Stimulated activated CD4-positive, alpha-beta T cell treated with anti-CD3 and anti-CD28 coated beads, Interleukin-2, amount 100 ng/mL, for 4 hours (primary cell): ENCODE measurements at regions not wholly inside any gene's neighbourhood (a gene's known extent, or its start where the extent isn't known, plus 50 kb on each side); places are given as distances from the start of the nearest gene placed in this dataset.

ENCODE experiments used
- DNase-seq: peaks from one replicate; pipeline ENCODE4 v3.0.0-alpha.2; 2020; ENCODE audit warnings: low read depth

DNA sequence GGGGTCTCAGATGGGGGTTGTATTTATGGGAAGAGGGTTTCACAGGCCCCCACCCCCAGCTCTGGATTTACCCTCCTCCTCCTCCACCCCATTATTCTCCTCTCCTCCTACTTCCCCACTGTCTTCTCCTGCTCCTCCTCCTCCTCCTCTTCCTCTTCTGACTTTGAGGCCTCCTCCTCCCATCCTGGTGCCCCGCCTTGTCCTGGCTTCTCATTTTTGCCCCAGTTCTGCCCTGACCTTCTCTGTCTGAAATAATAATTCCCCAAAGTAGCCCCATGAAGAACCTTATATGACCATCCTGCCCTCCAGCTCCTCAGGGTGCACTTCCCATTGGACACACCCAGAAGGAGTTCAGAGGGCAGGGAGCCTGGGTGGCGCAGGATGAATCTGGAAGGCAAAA, 351.4 kb upstream of the GATB start:
- no peak for DNase-seq

DNA sequence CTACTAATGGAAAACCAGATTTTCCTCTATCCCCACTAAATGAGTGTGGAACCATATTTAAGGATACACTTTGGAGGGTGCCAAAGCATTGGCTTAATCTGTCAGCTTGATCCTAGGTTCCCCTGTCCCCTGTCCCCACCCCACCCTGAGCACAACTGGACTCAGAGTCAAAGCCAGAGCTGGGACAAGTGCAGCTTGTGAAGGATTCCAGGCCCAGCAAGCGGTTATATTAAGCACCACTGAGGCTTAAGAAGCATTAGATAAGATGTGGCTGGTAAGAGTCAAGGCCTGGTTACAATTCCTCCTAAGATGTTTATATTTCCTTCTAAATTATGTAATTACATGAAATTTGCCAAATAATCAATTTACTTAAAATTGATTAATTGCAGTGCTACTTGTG, 350.0 kb upstream of the GATB start:
- DNase-seq: no peak

- DNase-seq: no peak
Observed at GRCh38 chr4:152109531-152110509, 349.0 kb upstream of the GATB start.

GRCh38 chr4:152107736-152108500, 347.1 kb upstream of the GATB start:
- no peak for DNase-seq

- no peak for DNase-seq
Observed at GRCh38 chr4:152106781-152107321, 346.0 kb upstream of the GATB start.

- no peak for DNase-seq
Observed at GRCh38 chr4:152106113-152106763, 345.4 kb upstream of the GATB start.

GRCh38 chr4:152104901-152105357, 344.1 kb upstream of the GATB start:
- DNase-seq: no peak

GRCh38 chr4:152104356-152104755, 343.5 kb upstream of the GATB start:
- DNase-seq: no peak

DNA sequence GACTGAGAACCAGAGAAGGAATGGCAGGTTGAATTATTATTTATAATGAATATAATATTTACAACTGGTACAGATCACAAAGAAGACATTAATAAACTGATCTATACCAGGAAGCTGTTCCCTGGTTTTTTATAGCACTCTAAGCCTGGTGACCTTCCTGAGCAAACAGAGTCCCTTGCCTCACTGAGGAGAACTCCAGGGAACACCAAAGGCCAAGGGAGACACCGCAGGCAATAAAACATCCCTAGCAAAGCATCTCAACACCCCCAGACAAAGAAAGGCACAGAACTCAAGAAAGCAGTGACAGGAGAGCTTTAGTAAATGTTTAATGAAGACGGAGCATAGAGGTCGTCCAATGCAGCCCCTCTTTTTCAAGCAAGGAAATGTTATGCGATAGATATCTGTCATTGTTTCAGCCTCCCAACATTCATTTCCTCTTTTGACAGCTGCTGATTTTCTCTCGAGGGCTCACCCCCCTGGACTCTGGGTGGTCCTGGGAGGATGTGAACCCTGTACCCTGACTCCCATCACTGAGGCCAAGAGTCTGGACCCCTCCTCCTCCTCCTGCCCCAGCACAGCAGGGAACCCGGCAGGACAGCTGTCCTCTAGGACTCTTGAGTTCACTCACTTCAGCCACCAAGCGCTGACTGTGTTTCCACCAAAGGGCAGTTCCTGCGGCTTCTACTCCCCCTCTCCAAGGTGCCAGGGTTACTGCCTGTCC, 342.5 kb upstream of the GATB start:
- DNase-seq: no peak

GRCh38 chr4:152102436-152103000, 341.7 kb upstream of the GATB start:
- no peak for DNase-seq

- DNase-seq: no peak
Observed at GRCh38 chr4:152101556-152102435, 341.0 kb upstream of the GATB start.

- DNase-seq: peak; percentile 80
Observed at GRCh38 chr4:152100379-152101201, 339.8 kb upstream of the GATB start.

DNA sequence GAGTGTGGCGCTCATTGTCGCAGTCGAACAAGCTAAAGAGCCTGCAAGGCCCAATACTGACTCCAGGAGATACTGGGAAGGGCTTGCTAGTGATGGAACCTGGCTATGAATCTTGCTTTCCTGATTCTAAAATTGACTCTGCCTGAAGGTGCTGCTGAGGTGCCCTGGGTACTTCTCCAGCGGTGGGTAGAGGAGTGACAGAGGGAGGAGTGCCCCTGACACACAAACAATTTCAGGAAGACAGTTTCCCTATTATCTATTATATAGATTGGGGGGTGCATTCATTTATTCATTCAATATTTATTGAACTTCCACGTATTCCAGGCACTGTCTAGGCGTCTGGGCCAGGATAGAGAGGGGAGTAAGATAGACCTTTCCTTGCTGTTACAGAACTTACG, 339.2 kb upstream of the GATB start:
- DNase-seq: no peak

DNA sequence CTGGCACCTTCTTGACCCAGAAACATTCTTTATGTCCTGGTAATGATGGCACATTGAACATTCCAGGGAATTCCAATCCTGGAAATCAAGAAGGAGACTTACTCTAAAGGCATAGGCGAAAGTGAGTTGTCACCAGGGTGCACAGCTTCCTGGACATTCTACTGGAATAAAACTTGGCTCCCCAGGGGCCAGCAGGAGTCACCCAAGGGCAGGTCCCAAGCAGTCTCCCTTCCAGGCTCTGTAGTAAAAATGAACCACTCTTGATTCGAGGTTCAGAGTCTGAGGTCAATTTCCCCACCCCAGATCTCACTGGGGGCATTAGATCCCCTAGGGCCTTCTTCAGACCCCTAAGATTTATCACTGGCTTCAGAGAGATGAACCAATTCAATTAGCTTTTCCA, 338.7 kb upstream of the GATB start:
- DNase-seq: no peak

- no peak for DNase-seq
Observed at GRCh38 chr4:152099061-152099425, 338.2 kb upstream of the GATB start.

DNA sequence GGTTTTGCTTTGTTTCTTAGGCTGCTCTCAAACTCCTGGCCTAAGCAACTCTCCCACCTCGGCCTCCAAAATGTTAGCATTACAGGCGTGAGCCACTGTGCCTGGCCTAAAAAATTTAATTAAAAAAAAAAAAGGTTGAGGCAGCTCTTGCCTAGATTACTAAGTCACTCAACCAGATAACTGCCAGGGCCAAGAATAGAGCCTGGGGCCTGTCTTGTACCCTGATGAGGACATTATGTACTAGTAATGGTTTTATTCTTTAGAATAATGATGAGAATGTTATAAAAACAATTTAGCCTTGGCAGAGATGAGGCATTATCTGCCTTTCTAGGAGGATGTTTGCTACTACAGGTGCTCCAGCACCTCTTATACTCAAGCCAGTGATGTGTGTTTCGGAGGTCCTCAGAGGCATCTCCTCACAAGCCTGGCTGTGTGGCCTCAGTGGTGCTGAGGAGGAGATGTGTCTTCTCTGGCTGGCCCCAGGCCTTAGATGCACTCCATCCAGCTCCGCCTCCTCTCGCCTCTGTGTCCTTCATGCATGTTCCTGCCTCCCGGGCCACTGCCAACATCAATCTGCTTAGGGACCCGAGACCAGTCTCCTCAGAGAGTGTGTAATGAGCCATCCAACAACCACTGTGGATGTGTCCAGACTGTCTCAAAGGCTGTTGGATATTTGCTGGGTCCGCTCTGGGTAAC, 337.7 kb upstream of the GATB start:
- no peak for DNase-seq

GRCh38 chr4:152097371-152097770, 336.6 kb upstream of the GATB start:
- DNase-seq: no peak

DNA sequence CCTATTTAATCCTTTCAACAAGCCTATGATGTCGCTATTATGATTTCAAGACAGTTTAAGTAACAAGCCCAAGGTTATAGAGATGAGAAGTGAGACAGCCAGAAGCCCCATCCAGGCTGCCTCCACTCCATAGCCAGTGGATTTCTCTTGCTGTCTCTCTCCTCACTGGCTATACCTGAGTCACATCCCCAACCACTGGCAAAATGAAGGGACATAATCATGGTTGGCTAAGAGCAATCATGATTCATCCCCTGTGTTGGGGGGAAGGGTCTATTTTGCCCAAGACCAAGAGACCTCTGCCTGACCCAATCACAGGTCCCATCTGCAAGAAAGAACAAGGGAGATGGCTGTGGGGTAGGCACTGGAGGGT, 334.9 kb upstream of the GATB start:
- DNase-seq: no peak
